ENCODE measurements at regions not wholly inside any gene's neighbourhood (a gene's known extent, or its start where the extent isn't known, plus 50 kb on each side); places are given as distances from the start of the nearest gene placed in this dataset.

DNA sequence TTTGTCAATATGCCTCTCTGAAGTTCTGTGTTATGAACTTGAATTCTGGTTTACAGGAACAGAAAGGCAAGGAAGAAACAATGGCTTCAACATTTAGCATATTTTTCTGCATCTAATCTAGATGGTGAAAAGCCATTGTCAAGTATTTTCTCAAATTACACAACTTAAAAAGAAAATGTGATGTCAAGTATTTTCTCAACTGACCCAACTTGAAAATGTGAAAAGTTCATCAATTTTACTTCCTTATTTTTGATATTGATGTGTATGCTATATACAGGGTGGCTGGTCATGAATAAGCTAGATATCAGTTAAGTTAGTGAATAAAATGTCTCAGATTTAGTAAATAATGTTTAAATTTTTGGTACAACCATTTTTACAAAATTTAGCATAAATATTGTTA is 196.7 kb downstream of the ALX1 start:
- ATAC-seq (no peak), DNase-seq (no peak)
- intact Hi-C loops (cut with DNase I, micrococcal nuclease), result no loop called here

DNA sequence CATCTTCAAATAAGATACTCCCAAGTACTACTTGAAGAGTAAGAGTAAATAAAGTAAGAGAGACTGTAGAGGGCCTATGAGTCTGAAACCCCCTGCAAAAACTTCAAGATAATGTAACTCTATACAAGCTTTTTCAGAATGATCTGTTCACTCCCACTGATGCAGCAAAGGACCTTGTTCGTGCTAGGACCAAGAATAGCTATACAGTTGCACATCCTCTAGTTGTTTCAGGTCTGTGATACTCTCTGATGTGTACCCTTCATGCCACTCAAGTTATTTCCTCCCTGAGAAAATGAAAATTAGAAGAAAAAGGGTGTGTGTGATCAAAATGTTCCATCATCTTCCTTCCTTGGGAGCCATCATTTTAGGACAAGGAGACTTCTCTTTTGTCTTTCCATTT is 204.4 kb downstream of the ALX1 start:
- ATAC-seq, result no peak
- DNase-seq, result no peak
- intact Hi-C loops (cut with DNase I, micrococcal nuclease), result no loop called here

GRCh38 chr12:85489194-85489593 is 209.2 kb downstream of the ALX1 start:
- peak; percentile 79 for ATAC-seq

GRCh38 chr12:85504164-85504563 is 224.1 kb downstream of the ALX1 start:
- intact Hi-C loops (cut with DNase I, micrococcal nuclease), result no loop called here
- DNase-seq, result no peak
- no peak for ATAC-seq

More at GRCh38 chr12:85489194-85489593, 209.2 kb downstream of the ALX1 start:
- intact Hi-C loops (cut with DNase I, micrococcal nuclease), result no loop called here
- DNase-seq, result no peak

GRCh38 chr12:85504624-85505023 is 224.6 kb downstream of the ALX1 start:
- DNase-seq (no peak), ATAC-seq (no peak)
- intact Hi-C loops (cut with DNase I, micrococcal nuclease), result no loop called here

- no peak for DNase-seq
- intact Hi-C loops (cut with DNase I, micrococcal nuclease), result no loop called here
- ATAC-seq, result no peak
Observed at GRCh38 chr12:85507456-85507855, 227.4 kb downstream of the ALX1 start.

- intact Hi-C loops (cut with DNase I, micrococcal nuclease), result no loop called here
- no peak for ATAC-seq
- no peak for DNase-seq
Observed at GRCh38 chr12:85509081-85509856, 229.2 kb downstream of the ALX1 start.

- DNase-seq (no peak), ATAC-seq (no peak)
- intact Hi-C loops (cut with DNase I, micrococcal nuclease), result no loop called here
Observed at GRCh38 chr12:85509857-85510256, 229.8 kb downstream of the ALX1 start.

DNA sequence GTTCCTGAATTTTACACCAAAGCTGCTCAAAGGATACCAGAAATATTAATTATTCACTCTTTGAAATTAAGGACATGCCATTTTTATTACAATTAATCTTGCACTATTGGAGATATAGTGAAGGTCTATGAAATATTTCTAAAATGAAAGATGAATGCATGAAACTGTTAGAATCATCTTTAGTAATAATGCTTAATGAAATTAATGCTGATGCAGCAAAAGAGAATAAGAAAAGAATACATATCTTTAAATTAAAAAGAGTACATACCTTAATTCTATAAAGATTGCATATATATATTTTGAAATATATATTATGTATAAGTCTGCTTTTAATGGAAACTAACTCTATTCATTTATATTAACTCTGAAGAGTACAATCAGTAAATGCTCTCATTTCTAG is 236.0 kb downstream of the ALX1 start:
- intact Hi-C loops (cut with DNase I, micrococcal nuclease), result no loop called here
- ATAC-seq (no peak), DNase-seq (no peak)

DNA sequence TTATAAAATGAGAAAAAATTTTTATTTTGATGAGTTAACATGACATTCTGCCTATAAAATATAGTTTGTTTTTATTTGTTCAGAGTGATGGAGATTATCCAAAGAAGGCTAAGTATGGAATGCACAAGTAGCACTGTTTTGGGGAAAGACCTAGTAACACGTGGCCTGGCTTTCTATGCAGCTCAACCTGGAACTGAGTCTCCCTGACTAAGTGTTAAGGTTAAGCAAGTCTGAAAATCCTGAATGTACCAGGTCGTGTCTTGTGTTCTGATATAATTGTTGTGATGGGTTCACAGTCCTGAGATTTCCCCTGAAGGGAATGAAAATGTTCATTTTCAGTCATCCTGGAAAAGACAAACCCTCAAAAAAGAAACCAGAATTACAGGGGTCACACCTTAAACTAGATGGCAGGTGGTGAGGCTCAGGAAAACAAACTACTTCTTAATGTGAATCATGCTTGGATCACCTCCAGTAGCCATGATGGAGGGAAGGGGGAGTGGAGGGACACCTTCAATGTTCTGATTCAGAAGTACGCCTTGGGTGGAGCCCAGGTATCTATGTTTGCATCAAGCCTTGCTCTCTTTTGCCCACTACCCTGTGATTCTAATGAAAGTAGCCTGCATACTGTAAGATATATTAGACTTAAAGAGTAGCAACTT is 236.8 kb downstream of the ALX1 start:
- intact Hi-C loops (cut with DNase I, micrococcal nuclease), result no loop called here
- ATAC-seq (no peak), DNase-seq (no peak)

DNA sequence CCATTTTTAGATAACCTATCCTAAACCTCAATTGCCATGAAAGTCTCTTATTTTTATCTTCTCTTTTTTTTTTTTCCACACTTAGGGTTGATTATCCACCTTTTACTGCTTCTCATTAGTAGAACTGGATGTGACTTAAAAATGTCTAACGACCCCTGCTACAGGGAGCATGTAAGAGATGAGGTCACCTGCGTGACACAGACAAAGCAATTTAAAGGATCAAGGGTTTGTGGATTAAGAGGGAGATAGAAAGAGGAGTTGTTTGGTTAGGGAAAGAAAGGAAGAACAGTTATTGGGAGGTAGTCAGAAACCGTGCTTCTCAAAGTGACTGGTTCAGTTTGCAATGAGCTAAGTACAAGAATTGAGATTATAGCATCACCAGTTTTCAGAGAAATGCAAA is 239.1 kb downstream of the ALX1 start:
- DNase-seq, result no peak
- no peak for ATAC-seq
- intact Hi-C loops (cut with DNase I, micrococcal nuclease), result no loop called here

GRCh38 chr12:85523197-85523596 is 243.2 kb downstream of the ALX1 start:
- ATAC-seq (no peak), DNase-seq (no peak)
- intact Hi-C loops (cut with DNase I, micrococcal nuclease), result no loop called here

GRCh38 chr12:85527192-85527591 is 247.2 kb downstream of the ALX1 start:
- ATAC-seq, result no peak
- intact Hi-C loops (cut with DNase I, micrococcal nuclease), result no loop called here
- no peak for DNase-seq

GRCh38 chr12:85529896-85530295 is 249.9 kb downstream of the ALX1 start:
- intact Hi-C loops (cut with DNase I, micrococcal nuclease), result no loop called here
- ATAC-seq (peak; percentile 58), DNase-seq (no peak)

GRCh38 chr12:85530456-85530855 is 250.4 kb downstream of the ALX1 start:
- ATAC-seq, result peak; percentile 95
- intact Hi-C loops (cut with DNase I, micrococcal nuclease), result no loop called here
- peak; percentile 12 to 29 for DNase-seq

- ATAC-seq (peak; percentile 77), DNase-seq (no peak)
- intact Hi-C loops (cut with DNase I, micrococcal nuclease), result no loop called here
Observed at GRCh38 chr12:85531341-85531740, 251.3 kb downstream of the ALX1 start.

DNA sequence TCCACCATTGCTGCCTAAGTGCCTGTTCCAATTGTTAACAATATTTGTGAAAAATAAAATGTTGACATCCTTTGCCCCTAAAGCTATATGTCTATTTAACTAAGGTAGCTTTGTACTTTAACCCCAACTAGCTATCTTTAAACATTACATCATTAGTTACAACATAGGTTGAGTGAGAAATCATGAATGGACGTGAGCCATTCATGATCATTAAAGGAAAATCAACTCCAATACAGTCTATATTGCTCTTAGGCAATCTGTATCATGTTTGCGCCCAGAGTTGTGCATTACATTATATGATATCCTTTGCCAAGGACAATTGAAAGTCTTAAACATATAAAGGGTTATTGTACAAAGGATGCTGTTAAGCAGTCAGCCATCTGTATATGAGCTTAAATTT is 269.6 kb downstream of the ALX1 start:
- intact Hi-C loops (cut with DNase I, micrococcal nuclease), result no loop called here
- DNase-seq, result no peak
- ATAC-seq, result peak; percentile 97

- no peak for DNase-seq
- ATAC-seq, result peak; percentile 63
- intact Hi-C loops (cut with DNase I, micrococcal nuclease), result no loop called here
Observed at GRCh38 chr12:85550924-85551323, 270.9 kb downstream of the ALX1 start.

GRCh38 chr12:85552461-85552860 is 272.4 kb downstream of the ALX1 start:
- ATAC-seq (no peak), DNase-seq (no peak)
- intact Hi-C loops (cut with DNase I, micrococcal nuclease), result no loop called here

GRCh38 chr12:85557850-85558249 is 277.8 kb downstream of the ALX1 start:
- ATAC-seq (peak; percentile 62), DNase-seq (no peak)
- intact Hi-C loops (cut with DNase I, micrococcal nuclease), result no loop called here

DNA sequence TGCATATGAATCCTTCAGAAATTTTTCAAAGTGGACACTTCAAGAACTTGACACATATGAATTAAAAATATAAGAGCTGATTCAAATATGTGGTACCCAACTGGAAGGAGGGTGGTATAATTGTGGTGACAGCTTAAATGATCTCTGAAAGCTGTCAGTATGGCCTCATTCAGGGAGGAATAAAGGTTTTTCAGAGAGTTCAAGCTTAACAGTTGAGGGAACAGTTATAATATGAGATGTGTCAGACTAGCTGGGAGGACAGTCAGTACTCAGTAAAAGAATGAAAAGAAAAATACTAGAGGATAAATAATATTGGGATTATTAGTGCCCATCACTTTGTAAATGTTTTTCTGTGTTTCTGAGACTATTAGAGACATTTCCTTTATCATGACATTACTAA is 277.5 kb downstream of the RASSF9 start:
- ATAC-seq (no peak), DNase-seq (no peak)
- intact Hi-C loops (cut with DNase I, micrococcal nuclease), result no loop called here

Measured in left colon (tissue), 2 donors.